ENCODE measurements at regions not wholly inside any gene's neighbourhood (a gene's known extent, or its start where the extent isn't known, plus 50 kb on each side); places are given as distances from the start of the nearest gene placed in this dataset.

DNA sequence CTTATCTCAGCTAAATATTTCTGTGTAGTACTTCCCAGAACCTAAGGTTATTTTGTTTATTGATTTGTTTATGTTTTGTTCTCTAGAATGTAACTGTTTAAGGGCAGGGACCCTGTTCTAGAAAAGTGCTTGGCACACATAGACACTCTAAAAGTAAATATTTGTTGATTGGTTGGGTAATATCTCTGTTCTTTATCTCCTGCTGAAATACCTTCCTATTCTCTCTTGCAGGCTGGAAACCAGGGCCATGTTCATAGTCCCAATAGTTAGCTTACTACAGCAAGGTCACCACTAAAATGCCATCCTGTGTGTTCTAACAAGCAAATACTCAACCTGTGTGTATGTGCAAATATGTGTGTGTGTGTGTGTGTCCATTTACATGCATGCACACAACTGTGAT lies 375.6 kb upstream of the MEIS1 start:
- Histone ChIP-seq H3K4me3 (no peak overlapping the region), H3K27me3 (replicated peaks; ENCODE audit: insufficient read depth) (no peaks in the 10 kb centered on the region), H3K27ac (no peak overlapping the region), H3K4me1 (ENCODE audit: control insufficient read depth in 1 of 2, low read depth in 2 of 2) (no peaks in the 10 kb centered on the region), H3K9me3 (no peaks in the 10 kb centered on the region), H3K36me3 (no peaks in the 10 kb centered on the region)
- no peak for TF ChIP-seq CTCF (IDR thresholded peaks at IDR 0.05)
- no peak for ATAC-seq (ENCODE audit: insufficient number of reproducible peaks, low FRiP score, low read depth)
- DNase-seq (ENCODE audit: low spot score), result no peak

DNA sequence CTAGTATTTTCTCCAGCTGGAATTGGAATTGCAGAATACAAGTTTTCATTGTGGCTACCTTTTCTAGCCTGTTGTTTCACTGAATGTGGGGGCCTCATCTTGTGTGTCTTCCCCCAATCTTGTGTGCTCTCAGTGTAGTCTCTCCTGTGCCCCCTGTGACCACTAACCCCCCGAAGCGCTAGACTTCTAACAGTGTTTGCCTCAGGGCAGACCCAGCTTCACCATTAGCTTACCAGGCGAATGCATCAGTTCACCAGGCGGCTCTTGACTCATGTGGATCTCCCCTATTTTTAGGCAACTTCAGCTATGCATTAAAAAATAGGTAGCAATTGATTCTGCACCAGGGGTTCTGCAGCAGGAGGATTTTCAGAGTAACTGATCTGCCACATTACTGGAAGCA lies 376.2 kb upstream of the MEIS1 start:
- no peak overlapping the region for H3K27ac ChIP-seq
- no peaks in the 10 kb centered on the region for H3K9me3 ChIP-seq
- DNase-seq (ENCODE audit: low spot score), result no peak
- ATAC-seq (ENCODE audit: insufficient number of reproducible peaks, low FRiP score, low read depth), result no peak
- no peaks in the 10 kb centered on the region for H3K36me3 ChIP-seq
- no peak for TF ChIP-seq CTCF (IDR thresholded peaks at IDR 0.05)
- no peak overlapping the region for H3K4me3 ChIP-seq
- no peaks in the 10 kb centered on the region for H3K4me1 ChIP-seq (ENCODE audit: control insufficient read depth in 1 of 2, low read depth in 2 of 2)
- no peaks in the 10 kb centered on the region for H3K27me3 ChIP-seq (replicated peaks; ENCODE audit: insufficient read depth)

DNA sequence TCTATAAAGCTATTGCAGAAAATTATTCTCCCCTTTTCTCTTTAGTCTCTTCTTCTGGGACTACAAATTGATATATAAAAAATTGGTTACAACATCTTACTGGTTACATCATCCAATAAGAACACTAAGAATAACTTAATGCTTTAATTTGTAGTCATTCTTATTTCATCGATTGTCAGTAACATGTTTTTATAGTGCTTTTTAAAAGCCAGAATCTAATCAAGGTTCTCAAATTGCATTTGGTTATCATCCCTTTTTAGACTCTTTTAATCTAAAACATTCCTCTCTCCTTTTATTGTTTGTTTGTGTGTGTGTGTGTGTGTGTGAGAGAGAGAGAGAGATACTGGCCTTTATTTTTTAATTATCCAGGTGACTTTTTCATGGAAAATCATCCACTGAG lies 377.1 kb upstream of the MEIS1 start:
- H3K4me3 ChIP-seq, result no peak overlapping the region

GRCh38 chr2:66050392-66050791 lies 384.5 kb upstream of the MEIS1 start:
- Histone ChIP-seq H3K36me3 (no peaks in the 10 kb centered on the region), H3K4me3 (no peak overlapping the region), H3K9me3 (no peaks in the 10 kb centered on the region), H3K27me3 (replicated peaks; ENCODE audit: insufficient read depth) (no peaks in the 10 kb centered on the region), H3K4me1 (ENCODE audit: control insufficient read depth in 1 of 2, low read depth in 2 of 2) (no peaks in the 10 kb centered on the region), H3K27ac (no peak overlapping the region)
- TF ChIP-seq CTCF (IDR thresholded peaks at IDR 0.05), result no peak
- DNase-seq (ENCODE audit: low spot score) (no peak), ATAC-seq (ENCODE audit: insufficient number of reproducible peaks, low FRiP score, low read depth) (no peak)

More for the DNA sequence above, 377.1 kb upstream of the MEIS1 start:
- ATAC-seq (ENCODE audit: insufficient number of reproducible peaks, low FRiP score, low read depth) (no peak), DNase-seq (ENCODE audit: low spot score) (no peak)
- Histone ChIP-seq H3K27me3 (replicated peaks; ENCODE audit: insufficient read depth) (no peaks in the 10 kb centered on the region), H3K4me1 (ENCODE audit: control insufficient read depth in 1 of 2, low read depth in 2 of 2) (no peaks in the 10 kb centered on the region), H3K27ac (no peak overlapping the region), H3K36me3 (no peaks in the 10 kb centered on the region), H3K9me3 (no peaks in the 10 kb centered on the region)
- TF ChIP-seq CTCF (IDR thresholded peaks at IDR 0.05), result no peak

DNA sequence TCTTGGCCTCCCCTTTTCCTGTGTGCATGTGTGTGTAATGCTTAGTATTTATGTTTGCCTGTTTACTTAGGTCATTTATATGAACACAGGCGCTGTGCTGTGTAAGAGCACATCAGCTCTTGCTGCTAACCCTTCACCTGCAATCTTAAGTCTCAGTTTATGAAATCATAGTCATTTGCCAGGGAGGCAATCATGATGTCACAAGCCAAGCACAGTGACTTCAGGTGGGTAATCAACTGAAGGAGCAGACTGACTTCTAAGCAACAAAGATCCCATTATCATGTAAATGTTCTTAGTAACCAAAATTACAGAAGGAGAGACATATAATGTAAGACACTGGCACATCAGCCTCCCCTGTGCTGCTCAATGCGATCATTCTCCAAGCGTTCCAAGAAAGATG lies 386.3 kb upstream of the MEIS1 start:
- Histone ChIP-seq H3K27ac (no peak overlapping the region), H3K27me3 (replicated peaks; ENCODE audit: insufficient read depth) (no peaks in the 10 kb centered on the region), H3K36me3 (no peaks in the 10 kb centered on the region), H3K9me3 (no peaks in the 10 kb centered on the region), H3K4me3 (no peak overlapping the region), H3K4me1 (ENCODE audit: control insufficient read depth in 1 of 2, low read depth in 2 of 2) (no peaks in the 10 kb centered on the region)
- DNase-seq (ENCODE audit: low spot score) (no peak), ATAC-seq (ENCODE audit: insufficient number of reproducible peaks, low FRiP score, low read depth) (no peak)
- no peak for TF ChIP-seq CTCF (IDR thresholded peaks at IDR 0.05)
